Liver (tissue), 8 donors: ENCODE measurements at regions not wholly inside any gene's neighbourhood (a gene's known extent, or its start where the extent isn't known, plus 50 kb on each side); places are given as distances from the start of the nearest gene placed in this dataset.

ENCODE experiments used
- DNase-seq: peaks from one replicate; pipeline ENCODE4 v3.0.0-alpha.2; 2017; ENCODE audit warnings: low spot score
- H3K27ac ChIP-seq, 2 donors: one replicate each; pipeline ENCODE4 v1.7.0; 2013; ENCODE audit warnings: inconsistent platforms in 2 of 2, low read length in 2 of 2, control low read depth in 1 of 2, low read depth in 1 of 2, mild to moderate bottlenecking in 1 of 2
- H3K27me3 ChIP-seq, 4 donors: one replicate each; pipeline versions ENCODE4 v1.6.1 to v1.7.0; 2013; ENCODE audit warnings: low read length in 3 of 4, inconsistent platforms in 1 of 4, mild to moderate bottlenecking in 1 of 4, moderate library complexity in 1 of 4; ENCODE audit not compliant: control insufficient read depth in 4 of 4, insufficient read depth in 4 of 4
- H3K36me3 ChIP-seq, 4 donors: one replicate each; pipeline versions ENCODE4 v1.6.1 to v1.7.0; 2013; ENCODE audit warnings: low read length in 3 of 4, mild to moderate bottlenecking in 3 of 4, low read depth in 1 of 4, moderate library complexity in 1 of 4; ENCODE audit not compliant: control insufficient read depth in 4 of 4, insufficient read depth in 3 of 4
- H3K4me1 ChIP-seq, 4 donors: one replicate each; pipeline versions ENCODE4 v1.6.1 to v1.7.0; 2013; ENCODE audit warnings: low read length in 3 of 4, mild to moderate bottlenecking in 3 of 4, moderate library complexity in 1 of 4; ENCODE audit not compliant: control insufficient read depth in 4 of 4, insufficient read depth in 4 of 4
- H3K4me3 ChIP-seq, 3 donors: one replicate each; pipeline versions ENCODE4 v1.6.1 to v1.7.0; 2013; ENCODE audit warnings: low read length in 3 of 3, control low read depth in 1 of 3, low read depth in 1 of 3, mild to moderate bottlenecking in 1 of 3
- H3K9ac ChIP-seq, 2 donors: one replicate each; pipeline ENCODE4 v1.7.0; 2013; ENCODE audit warnings: low read length in 2 of 2, mild to moderate bottlenecking in 2 of 2, moderate library complexity in 2 of 2, control low read depth in 1 of 2, low read depth in 1 of 2
- H3K9me3 ChIP-seq, 4 donors: one replicate each; pipeline versions ENCODE4 v1.6.1 to v1.7.0; 2013; ENCODE audit warnings: low read length in 3 of 4; ENCODE audit not compliant: control insufficient read depth in 4 of 4
- ATF3 ChIP-seq: IDR thresholded peaks from 2 replicates; pipeline ENCODE4 v1.6.1; 2016; ENCODE audit warnings: antibody characterized with exemption
- CTCF ChIP-seq: fragments of 150-350 bp; IDR thresholded peaks from 2 replicates; pipeline ENCODE4 v1.5.1; 2017; ENCODE audit warnings: improper control_type of control experiment, low read depth, low read length; ENCODE audit not compliant: missing input control
- EGR1 ChIP-seq, 2 donors: IDR thresholded peaks; 2 replicates each; pipeline ENCODE4 v1.6.1; 2016 to 2018; ENCODE audit warnings: antibody characterized with exemption in 2 of 2, low read depth in 2 of 2
- FOXA1 ChIP-seq: IDR thresholded peaks from 2 replicates; pipeline ENCODE4 v1.6.1; 2016; ENCODE audit warnings: antibody characterized with exemption
- FOXA2 ChIP-seq: IDR thresholded peaks from 2 replicates; pipeline ENCODE4 v1.6.1; 2016; ENCODE audit warnings: antibody characterized with exemption
- GABPA ChIP-seq, 2 donors: IDR thresholded peaks in 1 of 2; conservative IDR thresholded peaks in 1 of 2; 2 replicates each; pipeline ENCODE4 v1.6.1; 2016; ENCODE audit warnings: antibody characterized with exemption in 2 of 2, mild to moderate bottlenecking in 1 of 2, moderate library complexity in 1 of 2
- HNF4A ChIP-seq, 2 donors: conservative IDR thresholded peaks; 2 replicates each; pipeline ENCODE4 v1.6.1; 2016; ENCODE audit warnings: antibody characterized with exemption in 2 of 2, mild to moderate bottlenecking in 2 of 2
- HNF4G ChIP-seq: IDR thresholded peaks from 2 replicates; pipeline ENCODE4 v1.6.1; 2016; ENCODE audit warnings: antibody characterized with exemption
- JUND ChIP-seq, 2 donors: IDR thresholded peaks; 2 replicates each; pipeline ENCODE4 v1.6.1; 2016; ENCODE audit warnings: antibody characterized with exemption in 2 of 2
- MAX ChIP-seq: IDR thresholded peaks from 2 replicates; pipeline ENCODE4 v1.6.1; 2016; ENCODE audit warnings: antibody characterized with exemption
- NR2F2 ChIP-seq: IDR thresholded peaks from 2 replicates; pipeline ENCODE4 v1.6.1; 2016; ENCODE audit warnings: antibody characterized with exemption
- RAD21 ChIP-seq, 2 donors: IDR thresholded peaks; 2 replicates each; pipeline ENCODE4 v1.6.1; 2016; ENCODE audit warnings: antibody characterized with exemption in 2 of 2, mild to moderate bottlenecking in 2 of 2
- REST ChIP-seq: IDR thresholded peaks from 2 replicates; pipeline ENCODE4 v1.6.1; 2016; ENCODE audit warnings: antibody characterized with exemption, mild to moderate bottlenecking
- RXRA ChIP-seq, 2 donors: IDR thresholded peaks; 2 replicates each; pipeline ENCODE4 v1.6.1; 2017 to 2018; ENCODE audit warnings: antibody characterized with exemption in 2 of 2, mild to moderate bottlenecking in 1 of 2
- SP1 ChIP-seq: IDR thresholded peaks from 2 replicates; pipeline ENCODE4 v1.6.1; 2018; ENCODE audit warnings: antibody characterized with exemption, mild to moderate bottlenecking
- TAF1 ChIP-seq: conservative IDR thresholded peaks from 2 replicates; pipeline ENCODE4 v1.6.1; 2016; ENCODE audit warnings: antibody characterized with exemption, mild to moderate bottlenecking
- YY1 ChIP-seq: IDR thresholded peaks from 2 replicates; pipeline ENCODE4 v1.6.1; 2016; ENCODE audit warnings: antibody characterized with exemption, mild to moderate bottlenecking
- ZBTB33 ChIP-seq: IDR thresholded peaks from 2 replicates; pipeline ENCODE4 v1.6.1; 2016; ENCODE audit warnings: antibody characterized with exemption
- WGBS: extraction: QIAGEN DNeasy Blood & Tissue Kit; methylation state at CpG from one replicate; pipeline ENCODE4 v1.1.7; 2013; 5-methylcytosine and 5-hydroxymethylcytosine counted together
- donor health status: healthy.
- donor health status: healthy.
- donor health status: healthy.
- donor health status: healthy.
- donor health status: healthy.

- Histone ChIP-seq H3K9me3 (no peaks in the 10 kb centered on the region), H3K27ac (no peak overlapping the region), H3K4me3 (no peak overlapping the region), H3K9ac (no peak overlapping the region), H3K36me3 (no peaks in the 10 kb centered on the region), H3K27me3 (no peaks in the 10 kb centered on the region), H3K4me1 (no peaks in the 10 kb centered on the region)
- TF ChIP-seq CTCF (no peak), TAF1 (no peak), NR2F2 (no peak), REST (no peak), JUND (IDR thresholded peaks at IDR 0.05) (no peak), SP1 (no peak), EGR1 (IDR thresholded peaks at IDR 0.05; ENCODE audit: low read depth in 2 of 2) (no peak)
- WGBS, result 95% methylated on average over 2 of the region's 2 CpGs
- no peak for DNase-seq
Measured at GRCh38 chrX:112164420-112164819, 81.8 kb upstream of the TRPC5 start.

GRCh38 chrX:112163906-112164305 is 81.3 kb upstream of the TRPC5 start:
- no peak for DNase-seq
- Histone ChIP-seq H3K27ac (no peak overlapping the region), H3K27me3 (no peaks in the 10 kb centered on the region), H3K9me3 (no peaks in the 10 kb centered on the region), H3K4me3 (no peak overlapping the region), H3K4me1 (no peaks in the 10 kb centered on the region), H3K36me3 (no peaks in the 10 kb centered on the region), H3K9ac (no peak overlapping the region)
- TF ChIP-seq GABPA (IDR thresholded peaks at IDR 0.05 in 1 of 2, conservative IDR thresholded peaks at IDR 0.05 in 1 of 2), result no peak
- no peak for TF ChIP-seq REST
- no peak for TF ChIP-seq HNF4A (conservative IDR thresholded peaks at IDR 0.05)
- TF ChIP-seq SP1, result no peak
- no peak for TF ChIP-seq RXRA (IDR thresholded peaks at IDR 0.05)
- no peak for TF ChIP-seq EGR1 (IDR thresholded peaks at IDR 0.05; ENCODE audit: low read depth in 2 of 2)
- no peak for TF ChIP-seq JUND (IDR thresholded peaks at IDR 0.05)
- no peak for TF ChIP-seq ZBTB33
- no peak for TF ChIP-seq HNF4G
- no peak for TF ChIP-seq YY1
- no peak for TF ChIP-seq NR2F2
- TF ChIP-seq MAX, result no peak
- TF ChIP-seq RAD21 (IDR thresholded peaks at IDR 0.05), result no peak
- no peak for TF ChIP-seq FOXA2
- no peak for TF ChIP-seq ATF3
- no peak for TF ChIP-seq CTCF
- TF ChIP-seq FOXA1, result no peak
- 82% methylated on average over 3 of the region's 3 CpGs for WGBS
